ENCODE measurements at regions not wholly inside any gene's neighbourhood (a gene's known extent, or its start where the extent isn't known, plus 50 kb on each side); places are given as distances from the start of the nearest gene placed in this dataset.

DNA sequence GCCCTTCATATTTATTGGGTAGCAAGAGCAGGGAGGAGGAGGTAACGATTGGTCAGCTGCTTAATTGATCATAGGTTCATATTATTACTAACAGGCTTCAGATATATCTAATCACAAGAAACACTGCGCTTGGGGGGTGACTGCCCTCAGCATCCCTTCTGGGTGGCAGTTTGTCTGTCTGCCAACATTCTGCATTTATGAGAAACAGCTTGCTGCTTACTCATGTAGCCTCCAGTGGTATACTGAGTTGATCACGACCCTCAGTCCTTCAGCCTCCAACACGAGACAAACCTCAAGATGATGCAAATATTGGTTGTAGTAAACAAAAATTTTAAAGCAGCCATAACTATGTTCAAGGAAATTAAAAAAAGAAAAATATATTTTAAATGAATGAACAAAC, 657.8 kb upstream of the PHF14 start:
- Histone ChIP-seq H4K8ac (replicated peaks; ENCODE audit: insufficient read length, low read depth, low read length) (no peak overlapping the region), H2BK12ac (ENCODE audit: insufficient read length, low read depth, low read length) (no peak overlapping the region), H3K56ac (ENCODE audit: insufficient read length, low read depth, low read length) (no peak overlapping the region), H3T11ph (ENCODE audit: low read length) (no peak overlapping the region), H3K18ac (ENCODE audit: insufficient read length, low read depth, low read length) (no peak overlapping the region), H3K4ac (ENCODE audit: low read depth, low read length) (no peak overlapping the region), H4K91ac (ENCODE audit: insufficient read length, low read depth, low read length) (no peak overlapping the region), H4K5ac (ENCODE audit: insufficient read length, low read depth, low read length) (no peak overlapping the region), H3K27me3 (ENCODE audit: insufficient read depth, low read length) (no peaks in the 10 kb centered on the region), H3K27ac (ENCODE audit: insufficient read length, low read depth, low read length) (no peak overlapping the region), H4K20me1 (ENCODE audit: control insufficient read depth, insufficient read depth, insufficient read length) (no peaks in the 10 kb centered on the region), H3K23me2 (ENCODE audit: insufficient read length, low read depth, low read length, poor library complexity, severe bottlenecking) (no peaks in the 10 kb centered on the region), H2BK120ac (ENCODE audit: low read depth, low read length, poor library complexity, severe bottlenecking) (no peak overlapping the region), H2AFZ (ENCODE audit: low read length) (no peak overlapping the region), H3K79me2 (ENCODE audit: insufficient read depth, low read length) (no peaks in the 10 kb centered on the region), H2BK5ac (ENCODE audit: insufficient read length, low read length) (no peak overlapping the region), H3K4me1 (ENCODE audit: insufficient read depth, low read length) (no peaks in the 10 kb centered on the region), H3K4me2 (ENCODE audit: insufficient read depth, insufficient read length, low read length) (no peak overlapping the region), H3K79me1 (ENCODE audit: insufficient read depth, low read depth, low read length, poor library complexity, severe bottlenecking) (no peaks in the 10 kb centered on the region), H3K9me3 (ENCODE audit: control insufficient read depth, low read depth, low read length) (no peaks in the 10 kb centered on the region), H3K9ac (ENCODE audit: extremely low read depth, insufficient read length, low read length) (no peak overlapping the region), H3K23ac (ENCODE audit: insufficient read length, low read depth, low read length) (no peak overlapping the region), H2BK15ac (ENCODE audit: low read depth, low read length) (no peak overlapping the region), H2AK5ac (ENCODE audit: insufficient read length, low read length) (no peak overlapping the region), H2BK20ac (ENCODE audit: low read depth, low read length, poor library complexity, severe bottlenecking) (no peak overlapping the region), H3K14ac (ENCODE audit: insufficient read depth, low read length) (no peak overlapping the region)
- Mint-ChIP-seq H3K4me3 (no peak overlapping the region), H3K4me1 (no peaks in the 10 kb centered on the region), H3K27ac (no peak overlapping the region), H3K27me3 (ENCODE audit: low read depth) (no peaks in the 10 kb centered on the region), H3K36me3 (ENCODE audit: insufficient read depth in 1 of 3, low read depth in 3 of 3) (no peaks in the 10 kb centered on the region), H3K9me3 (peaks cover 3% of the 10 kb centered on the region in 2 experiments)
- TF ChIP-seq, protein P1, sequence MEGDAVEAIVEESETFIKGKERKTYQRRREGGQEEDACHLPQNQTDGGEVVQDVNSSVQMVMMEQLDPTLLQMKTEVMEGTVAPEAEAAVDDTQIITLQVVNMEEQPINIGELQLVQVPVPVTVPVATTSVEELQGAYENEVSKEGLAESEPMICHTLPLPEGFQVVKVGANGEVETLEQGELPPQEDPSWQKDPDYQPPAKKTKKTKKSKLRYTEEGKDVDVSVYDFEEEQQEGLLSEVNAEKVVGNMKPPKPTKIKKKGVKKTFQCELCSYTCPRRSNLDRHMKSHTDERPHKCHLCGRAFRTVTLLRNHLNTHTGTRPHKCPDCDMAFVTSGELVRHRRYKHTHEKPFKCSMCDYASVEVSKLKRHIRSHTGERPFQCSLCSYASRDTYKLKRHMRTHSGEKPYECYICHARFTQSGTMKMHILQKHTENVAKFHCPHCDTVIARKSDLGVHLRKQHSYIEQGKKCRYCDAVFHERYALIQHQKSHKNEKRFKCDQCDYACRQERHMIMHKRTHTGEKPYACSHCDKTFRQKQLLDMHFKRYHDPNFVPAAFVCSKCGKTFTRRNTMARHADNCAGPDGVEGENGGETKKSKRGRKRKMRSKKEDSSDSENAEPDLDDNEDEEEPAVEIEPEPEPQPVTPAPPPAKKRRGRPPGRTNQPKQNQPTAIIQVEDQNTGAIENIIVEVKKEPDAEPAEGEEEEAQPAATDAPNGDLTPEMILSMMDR (conservative IDR thresholded peaks at IDR 0.05): no peak
- no CpG with 5 or more reads among the region's 4 CpGs for WGBS (ENCODE audit: extremely low coverage, insufficient read length, low lambda C conversion rate)
- no peak for DNase-seq

Data from H9 (cell line).